CD4-positive, alpha-beta memory T cell (primary cell): ENCODE measurements at regions not wholly inside any gene's neighbourhood (a gene's known extent, or its start where the extent isn't known, plus 50 kb on each side); places are given as distances from the start of the nearest gene placed in this dataset.

Source experiments
- CTCF ChIA-PET: fragments of 350-600 bp; sonication (Branson Sonifier 250); formaldehyde crosslinking; loops from one replicate; lab custom pipeline; 2021; ENCODE audit warnings: inconsistent platforms; ENCODE audit not compliant: partially characterized antibody; lab: Charles Lee
- POLR2A ChIA-PET: fragments of 350-600 bp; sonication (Branson Sonifier 250); formaldehyde crosslinking; loops from one replicate; lab custom pipeline; 2021; ENCODE audit not compliant: partially characterized antibody; lab: Charles Lee
- DNase-seq, 5 donors: peaks; one replicate each; pipeline versions ENCODE4 v3.0.0 to v3.0.0-alpha.2; 2020 to 2022; ENCODE audit warnings: mixed read lengths in 1 of 5
- H3K27ac ChIP-seq: one replicate; pipeline ENCODE4 v1.7.0; 2013; ENCODE audit warnings: low read depth, low read length
- H3K27me3 ChIP-seq: 2 replicates; pipeline ENCODE4 v1.7.0; 2013; ENCODE audit warnings: mild to moderate bottlenecking, low read length, moderate library complexity; ENCODE audit not compliant: insufficient read depth
- H3K36me3 ChIP-seq: 2 replicates; pipeline ENCODE4 v1.7.0; 2013; ENCODE audit warnings: mild to moderate bottlenecking, low read length, moderate library complexity; ENCODE audit not compliant: insufficient read depth
- H3K4me1 ChIP-seq: 2 replicates; pipeline ENCODE4 v1.7.0; 2013; ENCODE audit warnings: mild to moderate bottlenecking, low read length, moderate library complexity; ENCODE audit not compliant: insufficient read depth
- H3K4me3 ChIP-seq, 2 donors: one replicate each; pipeline ENCODE4 v1.7.0; 2013; ENCODE audit warnings: low read length in 2 of 2, mild to moderate bottlenecking in 1 of 2
- H3K9me3 ChIP-seq, 2 donors: one replicate each; pipeline ENCODE4 v1.7.0; 2013; ENCODE audit warnings: low read length in 2 of 2, control low read depth in 1 of 2; ENCODE audit not compliant: control insufficient read depth in 1 of 2
- H3K27ac Mint-ChIP-seq, 7 donors: one replicate each; pipeline ENCODE4 v1.8.0; 2020 to 2021; ENCODE audit warnings: mixed read lengths in 7 of 7, mild to moderate bottlenecking in 6 of 7, inconsistent platforms in 3 of 7, moderate library complexity in 3 of 7
- H3K27me3 Mint-ChIP-seq, 2 donors: one replicate each; pipeline ENCODE4 v1.8.0; 2020 to 2021; ENCODE audit warnings: mixed read lengths in 2 of 2
- H3K36me3 Mint-ChIP-seq, 2 donors: one replicate each; pipeline ENCODE4 v1.8.0; 2020 to 2021; ENCODE audit warnings: mixed read lengths in 2 of 2, inconsistent platforms in 1 of 2, mild to moderate bottlenecking in 1 of 2
- H3K4me1 Mint-ChIP-seq, 4 donors: one replicate each; pipeline ENCODE4 v1.8.0; 2020 to 2021; ENCODE audit warnings: mixed read lengths in 4 of 4, mild to moderate bottlenecking in 1 of 4
- H3K4me3 Mint-ChIP-seq, 8 donors: one replicate each; pipeline ENCODE4 v1.8.0; 2020 to 2021; ENCODE audit warnings: mixed read lengths in 8 of 8, mild to moderate bottlenecking in 7 of 8, moderate library complexity in 6 of 8, inconsistent platforms in 3 of 8
- H3K9me3 Mint-ChIP-seq, 8 donors: one replicate each; pipeline ENCODE4 v1.8.0; 2020 to 2021; ENCODE audit warnings: mixed read lengths in 8 of 8, mild to moderate bottlenecking in 5 of 8, inconsistent platforms in 3 of 8, moderate library complexity in 1 of 8
- intact Hi-C: fragments of 100-400 bp; cut with micrococcal nuclease; formaldehyde crosslinking; loops from one replicate; pipeline ENCODE4 v1.15.1; 2023

DNA sequence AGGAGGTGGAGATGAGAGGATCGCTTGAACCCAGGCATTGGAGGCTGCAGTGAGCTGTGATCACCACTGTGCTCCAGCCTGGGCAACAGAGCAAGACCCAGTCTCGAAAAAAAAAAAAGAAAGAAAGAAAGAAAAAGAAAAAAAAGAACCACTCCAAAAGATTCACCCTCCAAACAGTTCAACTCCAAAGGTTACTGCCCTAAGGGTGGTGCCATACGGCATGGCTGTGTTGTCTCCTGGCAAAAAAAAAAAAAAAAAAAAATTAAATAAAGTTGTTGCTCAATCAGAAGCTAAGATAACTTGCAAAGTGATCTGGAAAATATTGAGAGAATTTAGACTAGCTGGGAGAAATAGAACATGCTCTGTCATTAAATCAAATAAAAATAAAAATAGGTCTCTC, 79.5 kb downstream of the KCTD15 start:
- intact Hi-C loops = no loop called here
- Histone ChIP-seq H3K4me3 (no peak overlapping the region), H3K27ac (no peak overlapping the region), H3K27me3 (no peaks in the 10 kb centered on the region), H3K9me3 (no peaks in the 10 kb centered on the region), H3K4me1 (no peaks in the 10 kb centered on the region), H3K36me3 (no peaks in the 10 kb centered on the region)
- ChIA-PET POLR2A (no interaction called here), CTCF (interaction anchor here (0.7 kb wide), 1 partner anchor 166 kb away, joined by 3 read pairs; no protein-coding TSS in a partner anchor)
- Mint-ChIP-seq H3K4me3 (no peak overlapping the region), H3K36me3 (no peaks in the 10 kb centered on the region), H3K27ac (no peak overlapping the region), H3K27me3 (peaks cover 1 to 8% of the 10 kb centered on the region in 2 donors), H3K9me3 (no peaks in the 10 kb centered on the region), H3K4me1 (no peaks in the 10 kb centered on the region)
- DNase-seq = no peak

DNA sequence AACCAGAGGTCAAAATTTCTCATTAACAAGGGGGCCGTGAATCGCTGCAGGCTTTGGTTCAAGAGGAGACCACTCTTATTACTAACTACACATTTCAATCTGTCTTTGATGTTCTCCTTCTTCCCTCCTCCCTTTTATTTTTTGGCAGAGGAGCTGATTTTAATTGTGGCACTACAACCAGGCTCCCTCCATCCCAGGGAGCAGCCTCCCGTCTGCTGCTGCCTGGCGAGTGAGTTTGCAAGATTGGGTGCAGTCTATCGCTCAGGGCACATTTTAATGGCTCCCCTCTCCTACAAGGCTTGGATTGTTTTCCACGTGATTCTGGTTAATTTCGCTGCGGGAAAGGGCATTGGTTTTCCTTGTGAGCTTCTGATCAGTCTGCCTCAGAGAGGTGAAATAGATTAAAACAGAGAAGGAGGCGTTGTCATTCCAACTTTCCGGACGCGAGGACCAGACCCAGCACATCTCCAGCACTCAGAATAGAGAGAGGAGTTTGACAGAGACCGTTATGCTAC, 81.4 kb downstream of the KCTD15 start:
- POLR2A ChIA-PET = no interaction called here
- Histone ChIP-seq H3K27me3 (no peaks in the 10 kb centered on the region), H3K4me1 (no peaks in the 10 kb centered on the region), H3K27ac (no peak overlapping the region), H3K4me3 (no peak overlapping the region), H3K36me3 (no peaks in the 10 kb centered on the region), H3K9me3 (no peaks in the 10 kb centered on the region)
- DNase-seq = no peak
- intact Hi-C loops = no loop called here
- Mint-ChIP-seq H3K27ac (no peak overlapping the region), H3K36me3 (no peaks in the 10 kb centered on the region), H3K27me3 (peaks cover 1 to 6% of the 10 kb centered on the region in 2 donors), H3K4me3 (no peak overlapping the region), H3K9me3 (no peaks in the 10 kb centered on the region), H3K4me1 (no peaks in the 10 kb centered on the region)
- CTCF ChIA-PET = no interaction called here

DNA sequence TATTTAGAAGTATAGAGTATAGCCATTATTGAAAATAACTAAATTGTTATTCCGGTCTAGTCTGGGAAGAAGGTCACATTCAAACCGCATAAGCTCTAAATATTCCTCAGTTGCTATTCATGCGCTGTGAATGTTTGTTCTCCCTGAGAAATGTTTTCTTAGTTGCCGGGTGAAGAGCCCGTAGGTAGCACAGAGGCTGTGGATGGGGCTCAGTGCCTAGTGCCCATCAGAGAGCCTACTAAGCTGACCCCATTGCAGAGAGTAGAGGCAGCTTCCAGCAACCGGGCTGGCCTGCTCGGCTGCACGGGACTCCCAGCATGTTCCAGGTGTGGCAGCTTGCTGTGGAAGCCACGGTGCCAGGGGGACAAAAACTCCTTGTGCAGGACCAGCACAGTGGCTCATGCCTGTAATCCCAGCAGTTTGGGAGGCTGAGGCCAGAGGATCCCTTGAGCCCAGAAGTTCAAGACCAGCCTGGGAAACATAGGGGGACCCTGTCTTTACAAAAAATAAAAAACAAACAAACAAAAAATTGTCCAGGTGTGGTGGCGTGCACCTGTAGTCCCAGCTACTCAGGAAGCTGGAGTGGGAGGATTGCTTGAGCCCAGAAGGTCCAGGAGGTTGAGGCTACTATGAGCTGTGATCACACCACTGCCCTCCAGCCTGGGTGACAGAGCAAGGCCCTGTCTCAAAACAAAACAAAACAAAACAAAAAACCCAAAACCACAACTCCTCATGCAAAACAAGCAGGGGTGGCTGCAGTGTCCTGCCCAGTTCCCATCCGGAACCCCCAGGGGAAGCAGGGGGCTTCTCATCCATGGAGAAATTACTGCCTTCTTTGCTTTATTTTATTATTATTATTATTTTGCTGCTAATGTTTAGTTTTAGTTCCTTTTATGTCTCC, 82.5 kb downstream of the KCTD15 start:
- no peaks in the 10 kb centered on the region for H3K4me1 ChIP-seq
- intact Hi-C loops = no loop called here
- H3K27me3 ChIP-seq = no peaks in the 10 kb centered on the region
- no peak overlapping the region for H3K4me3 ChIP-seq
- Mint-ChIP-seq H3K4me3 (no peak overlapping the region), H3K36me3 (no peaks in the 10 kb centered on the region), H3K27ac (peak overlapping the region in 1 of 7 donors; percentile 46), H3K4me1 (peaks cover 0 to 8% (median 5%) of the 10 kb centered on the region in 4 donors), H3K27me3 (peaks cover 1 to 6% of the 10 kb centered on the region in 2 donors), H3K9me3 (no peaks in the 10 kb centered on the region)
- CTCF ChIA-PET = no interaction called here
- H3K36me3 ChIP-seq = no peaks in the 10 kb centered on the region
- H3K9me3 ChIP-seq = no peaks in the 10 kb centered on the region
- DNase-seq = no peak
- POLR2A ChIA-PET = no interaction called here
- no peak overlapping the region for H3K27ac ChIP-seq

DNA sequence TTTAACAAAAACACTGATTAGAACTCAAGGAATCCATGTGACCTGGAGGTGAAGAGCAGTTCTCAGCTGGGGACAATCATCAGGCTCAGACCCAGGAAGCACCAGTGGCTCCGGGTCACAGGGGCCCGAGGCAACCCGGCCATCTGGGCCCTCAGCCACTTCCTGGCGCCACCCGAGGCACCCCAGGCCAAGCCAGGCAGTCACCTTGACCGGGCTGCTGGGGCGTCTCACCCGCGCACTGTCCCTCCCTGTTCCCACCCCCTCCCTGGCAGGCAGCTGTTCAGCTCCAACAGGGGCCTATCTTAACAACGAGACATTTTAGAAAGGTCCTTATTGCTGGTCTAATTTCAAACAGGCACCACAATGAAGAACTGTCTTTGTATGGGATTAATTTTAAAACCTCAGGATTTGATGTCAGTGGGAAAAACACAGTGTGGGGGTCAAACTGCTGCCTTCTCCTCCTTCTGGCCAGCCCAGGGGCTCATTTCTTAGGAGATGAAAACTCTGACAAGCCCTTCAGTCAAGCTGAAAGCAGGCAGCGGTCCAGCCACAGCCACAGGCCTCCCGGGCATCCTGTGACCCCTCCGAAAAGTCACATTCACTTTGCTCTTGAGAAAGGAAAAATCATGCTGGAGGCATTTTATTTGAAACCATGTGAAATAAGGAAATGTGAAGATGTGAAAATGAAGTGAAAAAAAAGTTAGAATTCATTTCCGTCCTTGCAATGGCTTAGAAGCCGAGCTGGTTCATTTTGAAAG, 83.3 kb downstream of the KCTD15 start:
- Histone ChIP-seq H3K4me1 (no peaks in the 10 kb centered on the region), H3K27me3 (no peaks in the 10 kb centered on the region), H3K9me3 (no peaks in the 10 kb centered on the region), H3K36me3 (no peaks in the 10 kb centered on the region), H3K27ac (no peak overlapping the region), H3K4me3 (no peak overlapping the region)
- H3K9me3 Mint-ChIP-seq = no peaks in the 10 kb centered on the region
- CTCF ChIA-PET = no interaction called here
- H3K27ac Mint-ChIP-seq = no peak overlapping the region
- no peak overlapping the region for H3K4me3 Mint-ChIP-seq
- H3K27me3 Mint-ChIP-seq = peaks cover 0 to 8% of the 10 kb centered on the region in 2 donors
- POLR2A ChIA-PET = no interaction called here
- intact Hi-C loops = no loop called here
- no peaks in the 10 kb centered on the region for H3K36me3 Mint-ChIP-seq
- no peak for DNase-seq
- peaks cover 3 to 12% (median 9%) of the 10 kb centered on the region in 4 donors for H3K4me1 Mint-ChIP-seq

DNA sequence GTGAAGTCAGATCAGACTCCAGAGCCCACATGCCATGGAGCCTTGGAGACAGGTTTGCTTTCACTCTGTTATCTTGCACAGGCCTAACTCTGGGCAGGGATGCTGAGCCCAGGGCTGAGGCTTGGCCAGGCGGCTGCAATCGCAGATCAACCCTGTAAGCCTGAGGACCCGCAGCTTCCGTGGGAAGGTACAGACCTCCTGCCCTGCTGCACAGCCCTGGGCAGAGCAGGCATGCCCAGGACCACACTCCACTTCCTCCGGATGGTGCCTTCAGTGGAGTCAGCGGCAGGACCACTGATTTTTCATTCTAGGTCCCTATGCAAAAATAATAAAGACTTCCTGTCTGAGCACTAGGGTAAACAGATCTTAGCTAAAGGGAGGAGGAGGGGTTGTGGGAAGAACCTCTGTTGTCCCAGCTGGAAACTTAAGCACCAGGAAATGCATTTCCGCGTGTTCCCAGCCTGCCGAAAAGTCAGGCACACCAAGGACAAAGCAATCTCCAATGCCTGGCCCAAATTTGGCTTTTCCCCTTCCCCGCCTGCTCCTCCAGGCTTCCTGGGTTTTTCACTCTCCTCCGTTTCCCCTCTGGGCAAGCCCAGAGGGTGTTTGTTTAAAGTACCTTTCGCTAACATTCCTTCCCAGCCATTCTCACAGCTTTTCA, 87.3 kb downstream of the KCTD15 start:
- DNase-seq = no peak
- Mint-ChIP-seq H3K4me3 (peak overlapping the region in 4 of 8 donors; percentile 12 to 48 (median 13)), H3K27me3 (peaks cover 2 to 3% of the 10 kb centered on the region in 2 donors), H3K36me3 (no peaks in the 10 kb centered on the region), H3K9me3 (no peaks in the 10 kb centered on the region), H3K4me1 (peaks cover 3 to 12% (median 9%) of the 10 kb centered on the region in 4 donors), H3K27ac (no peak overlapping the region)
- POLR2A ChIA-PET = no interaction called here
- intact Hi-C loops = no loop called here
- no peak overlapping the region for H3K27ac ChIP-seq
- H3K9me3 ChIP-seq = no peaks in the 10 kb centered on the region
- CTCF ChIA-PET = no interaction called here
- H3K4me1 ChIP-seq = no peaks in the 10 kb centered on the region
- H3K36me3 ChIP-seq = no peaks in the 10 kb centered on the region
- H3K27me3 ChIP-seq = no peaks in the 10 kb centered on the region
- no peak overlapping the region for H3K4me3 ChIP-seq

DNA sequence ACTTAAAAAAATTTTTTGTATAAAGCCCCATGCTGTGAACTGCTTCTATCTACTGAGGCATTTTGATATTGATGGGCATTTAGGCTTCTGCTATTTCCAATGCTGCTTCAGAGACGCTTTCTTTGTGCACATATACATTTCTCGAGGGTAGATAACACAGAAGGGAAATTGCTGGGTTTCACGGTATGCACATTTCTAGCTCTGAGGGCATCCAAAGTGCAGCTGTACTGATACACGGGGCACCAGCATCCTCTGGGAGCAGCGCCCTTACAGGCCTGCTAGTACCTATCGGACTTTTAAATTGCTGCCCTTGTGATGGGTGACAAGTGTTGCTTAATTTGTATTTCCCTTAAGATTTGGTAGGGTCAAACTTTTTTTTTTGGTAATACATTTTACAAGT, 88.6 kb downstream of the KCTD15 start:
- H3K4me1 ChIP-seq = no peaks in the 10 kb centered on the region
- Mint-ChIP-seq H3K9me3 (no peaks in the 10 kb centered on the region), H3K27ac (no peak overlapping the region), H3K4me3 (no peak overlapping the region), H3K4me1 (peaks cover 3 to 12% (median 9%) of the 10 kb centered on the region in 4 donors), H3K27me3 (peaks cover 2 to 5% of the 10 kb centered on the region in 2 donors), H3K36me3 (no peaks in the 10 kb centered on the region)
- no peak for DNase-seq
- ChIA-PET CTCF (no interaction called here), POLR2A (no interaction called here)
- H3K36me3 ChIP-seq = no peaks in the 10 kb centered on the region
- H3K27ac ChIP-seq = no peak overlapping the region
- H3K9me3 ChIP-seq = no peaks in the 10 kb centered on the region
- intact Hi-C loops = no loop called here
- H3K27me3 ChIP-seq = no peaks in the 10 kb centered on the region
- no peak overlapping the region for H3K4me3 ChIP-seq

DNA sequence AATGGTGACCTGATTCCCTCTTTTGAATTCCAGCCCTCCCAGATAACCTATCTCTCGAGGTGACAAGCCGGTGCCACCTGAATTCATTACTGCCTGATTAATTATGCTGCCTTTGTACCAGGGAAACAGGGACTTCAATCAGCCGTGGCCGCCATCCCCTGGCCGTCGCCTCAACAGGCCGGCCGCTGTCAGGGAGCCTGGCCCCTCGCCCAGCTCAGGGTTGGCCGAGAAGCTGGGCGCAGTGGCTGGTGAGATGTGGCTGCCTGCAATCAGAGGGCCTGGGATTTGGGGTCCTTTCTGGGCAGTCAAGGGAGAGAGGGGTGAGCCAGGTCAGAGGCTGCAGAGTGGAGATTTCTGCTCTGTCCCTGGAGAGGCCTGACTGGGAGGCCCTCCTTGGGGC, 91.2 kb downstream of the KCTD15 start:
- H3K36me3 ChIP-seq = no peaks in the 10 kb centered on the region
- H3K27me3 Mint-ChIP-seq = peaks cover 2 to 5% of the 10 kb centered on the region in 2 donors
- ChIA-PET CTCF (no interaction called here), POLR2A (no interaction called here)
- H3K4me1 ChIP-seq = no peaks in the 10 kb centered on the region
- H3K4me3 Mint-ChIP-seq = no peak overlapping the region
- no peaks in the 10 kb centered on the region for H3K9me3 Mint-ChIP-seq
- no peaks in the 10 kb centered on the region for H3K36me3 Mint-ChIP-seq
- H3K9me3 ChIP-seq = no peaks in the 10 kb centered on the region
- intact Hi-C loops = no loop called here
- H3K4me3 ChIP-seq = no peak overlapping the region
- H3K27ac ChIP-seq = no peak overlapping the region
- no peaks in the 10 kb centered on the region for H3K27me3 ChIP-seq
- DNase-seq = no peak
- peaks cover 3 to 12% (median 9%) of the 10 kb centered on the region in 4 donors for H3K4me1 Mint-ChIP-seq
- H3K27ac Mint-ChIP-seq = no peak overlapping the region
